GM12878 (cell line): ENCODE measurements at regions not wholly inside any gene's neighbourhood (a gene's known extent, or its start where the extent isn't known, plus 50 kb on each side); places are given as distances from the start of the nearest gene placed in this dataset.

Experiments
- ATAC-seq: fragments of 200-7000 bp; cut with Tn5 transposase; 3 replicates; pipeline ENCODE4 v1.9.1; 2020; ENCODE audit warnings: mild to moderate bottlenecking, moderate library complexity
- BruUV-seq: library from RNA; stranded (reverse); fragments of 400-500 nt; replicated peaks from 2 replicates; lab custom pipeline; 2021; lab: Mats Ljungman, UMichigan
- CTCF ChIA-PET: fragments of 300-600 bp; sonication (Branson Sonifier 250); formaldehyde crosslinking; extraction: SDS; loops from one replicate; lab custom pipeline; 2021; ENCODE audit warnings: inconsistent platforms; lab: Yijun Ruan, JAX
- POLR2A ChIA-PET: fragments of 350-600 bp; formaldehyde crosslinking; extraction: SDS; loops from one replicate; lab custom pipeline; 2021; ENCODE audit warnings: inconsistent platforms; lab: Charles Lee
- RAD21 ChIA-PET: fragments of 300-600 bp; sonication (Branson Sonifier 250); formaldehyde crosslinking; loops from one replicate; lab custom pipeline; 2023; ENCODE audit warnings: antibody characterized with exemption; ENCODE audit not compliant: unreplicated experiment; lab: Charles Lee
- SMC1A ChIA-PET: fragments of 300-600 bp; sonication (Branson Sonifier 250); formaldehyde crosslinking; loops from one replicate; lab custom pipeline; 2023; ENCODE audit not compliant: unreplicated experiment, uncharacterized antibody; lab: Charles Lee
- DNase-seq: peaks from one replicate; pipeline ENCODE4 v3.0.0-alpha.2; 2011; ENCODE audit warnings: low read depth, low spot score
- FAIRE-seq: peaks from 3 replicates; lab custom pipeline; 2011; peaks lifted over from hg19 to GRCh38; lab: Jason Lieb, UNC
- H2AFZ ChIP-seq: 2 replicates; pipeline ENCODE4 v1.6.0; 2011; ENCODE audit warnings: low read depth, low read length, control low read depth; ENCODE audit not compliant: control insufficient read depth
- H3K27ac ChIP-seq: 2 replicates; pipeline ENCODE4 v1.5.1; 2011; ENCODE audit warnings: control low read depth; ENCODE audit not compliant: control insufficient read depth, insufficient read depth
- H3K27me3 ChIP-seq, 2 experiments: replicated peaks in 1 of 2; 2 replicates each; pipeline versions ENCODE4 v1.6.0 to v1.6.1; 2011; ENCODE audit warnings: low read length in 1 of 2; ENCODE audit not compliant: control insufficient read depth in 2 of 2, insufficient read depth in 2 of 2
- H3K36me3 ChIP-seq, 2 experiments: 2 replicates each; pipeline ENCODE4 v1.5.1; 2011; ENCODE audit warnings: low read length in 1 of 2; ENCODE audit not compliant: control insufficient read depth in 2 of 2, insufficient read depth in 2 of 2
- H3K4me1 ChIP-seq: 2 replicates; pipeline ENCODE4 v1.6.1; 2011; ENCODE audit warnings: mild to moderate bottlenecking, low read length, moderate library complexity, mixed read lengths; ENCODE audit not compliant: control insufficient read depth, insufficient read depth
- H3K4me2 ChIP-seq: 2 replicates; pipeline ENCODE4 v1.6.0; 2011; ENCODE audit warnings: control low read depth; ENCODE audit not compliant: control insufficient read depth, insufficient read depth
- H3K4me3 ChIP-seq: fragments of 200-600 bp; sonication (generic); 2 replicates; pipeline ENCODE4 v1.5.1; 2016
- H3K79me2 ChIP-seq: 2 replicates; pipeline ENCODE4 v1.6.0; 2011; ENCODE audit warnings: low read length; ENCODE audit not compliant: control insufficient read depth, insufficient read depth
- H3K9ac ChIP-seq: 2 replicates; pipeline ENCODE4 v1.8.0; 2011; ENCODE audit warnings: low read length, control low read depth, mixed read lengths; ENCODE audit not compliant: control insufficient read depth, insufficient read depth
- H3K9me3 ChIP-seq: replicated peaks from 3 replicates; pipeline ENCODE4 v1.5.1; 2011; ENCODE audit warnings: mild to moderate bottlenecking, low read length; ENCODE audit not compliant: control insufficient read depth, insufficient read depth
- H4K20me1 ChIP-seq: 2 replicates; pipeline ENCODE4 v1.6.0; 2011; ENCODE audit not compliant: control insufficient read depth, insufficient read depth
- FOXK2 ChIP-seq: fragments of 450-650 bp; IDR thresholded peaks from 2 replicates; pipeline ENCODE4 v1.6.1; 2017; ENCODE audit warnings: mild to moderate bottlenecking, moderate library complexity
- KDM1A ChIP-seq: fragments of 200-600 bp; sonication (generic); IDR thresholded peaks from 2 replicates; pipeline ENCODE4 v1.6.1; 2016; ENCODE audit warnings: borderline replicate concordance
- RCOR1 ChIP-seq: conservative IDR thresholded peaks from 2 replicates; pipeline ENCODE4 v1.6.1; 2012; ENCODE audit warnings: low read depth, low read length, improper control_type of control experiment
- SMARCA5 ChIP-seq: fragments of 450-650 bp; IDR thresholded peaks from 2 replicates; pipeline ENCODE4 v1.6.1; 2017; ENCODE audit warnings: mild to moderate bottlenecking
- SREBF1 ChIP-seq: IDR thresholded peaks from 2 replicates; pipeline ENCODE4 v1.6.1; 2012; ENCODE audit warnings: mild to moderate bottlenecking, low read length
- SUZ12 ChIP-seq: fragments of 200-600 bp; sonication (generic); IDR thresholded peaks from one replicate; pipeline ENCODE4 v1.6.1; 2018; ENCODE audit warnings: antibody characterized with exemption, mild to moderate bottlenecking; ENCODE audit not compliant: unreplicated experiment
- ZNF384 ChIP-seq: IDR thresholded peaks from 2 replicates; pipeline ENCODE4 v1.6.1; 2012; ENCODE audit warnings: low read depth, mild to moderate bottlenecking, low read length, improper control_type of control experiment, borderline replicate concordance
- WGBS: methylation state at CpG from one replicate; pipeline ENCODE4 v1.1.6; 2016; ENCODE audit warnings: low lambda C conversion rate; ENCODE audit not compliant: insufficient replicate concordance, insufficient coverage; ENCODE audit errors: missing lambda C conversion rate; 5-methylcytosine and 5-hydroxymethylcytosine counted together
- in situ Hi-C: fragments of 300-500 bp; cut with MboI; formaldehyde crosslinking; loops from 9 replicates; pipeline ENCODE4 v1.14.3; 2018; ENCODE audit warnings: mixed read lengths
- intact Hi-C: fragments of 100-400 bp; cut with micrococcal nuclease; formaldehyde crosslinking; loops from one replicate; pipeline ENCODE4 v1.14.2; 2022; ENCODE audit not compliant: unreplicated experiment
- TF ChIP-seq, protein P1 (sequence below): fragments of 150-350 bp; IDR thresholded peaks from 2 replicates; pipeline ENCODE4 v1.6.1; 2016; ENCODE audit warnings: low read depth, low read length
- TF ChIP-seq, protein P2 (sequence below): fragments of 450-650 bp; IDR thresholded peaks from 2 replicates; pipeline ENCODE4 v1.6.1; 2017; ENCODE audit warnings: antibody characterized with exemption, mild to moderate bottlenecking, moderate library complexity

DNA sequence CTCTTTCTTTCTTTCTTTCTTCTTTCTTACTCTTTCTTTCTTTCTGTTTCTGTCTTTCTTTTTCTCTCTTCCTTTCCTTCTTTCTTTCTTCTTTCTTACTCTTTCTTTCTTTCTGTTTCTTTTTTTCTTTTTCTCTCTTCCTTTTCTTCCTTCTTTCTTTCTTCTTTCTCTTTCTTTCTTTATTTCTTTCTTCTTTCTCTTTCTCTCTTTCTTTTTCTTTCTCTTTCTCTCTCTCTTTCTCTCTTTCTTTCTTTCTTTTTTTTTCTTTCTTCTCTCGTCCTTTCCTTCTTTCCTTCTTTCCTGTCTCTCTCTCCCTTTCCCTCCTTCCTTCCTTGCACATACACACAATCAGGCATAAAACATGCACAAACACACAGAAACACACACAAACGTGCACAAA, 79.3 kb upstream of the SHOX start (continued):
- no peak for TF ChIP-seq FOXK2
- no peak for TF ChIP-seq SUZ12
- no peak for TF ChIP-seq SREBF1
- TF ChIP-seq ZNF384, result no peak
- TF ChIP-seq KDM1A, result no peak

DNA sequence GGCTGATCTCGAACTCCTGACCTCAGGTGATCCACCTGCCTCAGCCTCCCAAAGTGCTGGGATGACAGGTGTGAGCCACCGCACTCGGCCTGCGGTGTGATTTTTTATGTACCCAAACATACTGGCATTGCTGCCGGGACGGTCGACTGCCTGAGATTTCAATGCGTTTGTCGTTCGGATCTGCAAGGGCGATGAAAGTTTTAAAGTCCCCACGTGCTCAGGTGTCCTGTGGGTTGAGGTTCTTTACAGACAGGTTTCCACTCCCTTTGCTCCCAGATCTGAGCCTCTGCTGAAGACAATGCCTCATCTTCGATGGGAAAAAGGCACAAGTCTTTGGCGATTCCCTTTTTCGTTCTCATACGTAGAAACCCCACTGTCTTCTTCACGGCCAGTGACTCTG, 78.1 kb upstream of the SHOX start:
- TF ChIP-seq, protein P1, sequence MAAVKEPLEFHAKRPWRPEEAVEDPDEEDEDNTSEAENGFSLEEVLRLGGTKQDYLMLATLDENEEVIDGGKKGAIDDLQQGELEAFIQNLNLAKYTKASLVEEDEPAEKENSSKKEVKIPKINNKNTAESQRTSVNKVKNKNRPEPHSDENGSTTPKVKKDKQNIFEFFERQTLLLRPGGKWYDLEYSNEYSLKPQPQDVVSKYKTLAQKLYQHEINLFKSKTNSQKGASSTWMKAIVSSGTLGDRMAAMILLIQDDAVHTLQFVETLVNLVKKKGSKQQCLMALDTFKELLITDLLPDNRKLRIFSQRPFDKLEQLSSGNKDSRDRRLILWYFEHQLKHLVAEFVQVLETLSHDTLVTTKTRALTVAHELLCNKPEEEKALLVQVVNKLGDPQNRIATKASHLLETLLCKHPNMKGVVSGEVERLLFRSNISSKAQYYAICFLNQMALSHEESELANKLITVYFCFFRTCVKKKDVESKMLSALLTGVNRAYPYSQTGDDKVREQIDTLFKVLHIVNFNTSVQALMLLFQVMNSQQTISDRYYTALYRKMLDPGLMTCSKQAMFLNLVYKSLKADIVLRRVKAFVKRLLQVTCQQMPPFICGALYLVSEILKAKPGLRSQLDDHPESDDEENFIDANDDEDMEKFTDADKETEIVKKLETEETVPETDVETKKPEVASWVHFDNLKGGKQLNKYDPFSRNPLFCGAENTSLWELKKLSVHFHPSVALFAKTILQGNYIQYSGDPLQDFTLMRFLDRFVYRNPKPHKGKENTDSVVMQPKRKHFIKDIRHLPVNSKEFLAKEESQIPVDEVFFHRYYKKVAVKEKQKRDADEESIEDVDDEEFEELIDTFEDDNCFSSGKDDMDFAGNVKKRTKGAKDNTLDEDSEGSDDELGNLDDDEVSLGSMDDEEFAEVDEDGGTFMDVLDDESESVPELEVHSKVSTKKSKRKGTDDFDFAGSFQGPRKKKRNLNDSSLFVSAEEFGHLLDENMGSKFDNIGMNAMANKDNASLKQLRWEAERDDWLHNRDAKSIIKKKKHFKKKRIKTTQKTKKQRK, result no peak
- TF ChIP-seq, protein P2, sequence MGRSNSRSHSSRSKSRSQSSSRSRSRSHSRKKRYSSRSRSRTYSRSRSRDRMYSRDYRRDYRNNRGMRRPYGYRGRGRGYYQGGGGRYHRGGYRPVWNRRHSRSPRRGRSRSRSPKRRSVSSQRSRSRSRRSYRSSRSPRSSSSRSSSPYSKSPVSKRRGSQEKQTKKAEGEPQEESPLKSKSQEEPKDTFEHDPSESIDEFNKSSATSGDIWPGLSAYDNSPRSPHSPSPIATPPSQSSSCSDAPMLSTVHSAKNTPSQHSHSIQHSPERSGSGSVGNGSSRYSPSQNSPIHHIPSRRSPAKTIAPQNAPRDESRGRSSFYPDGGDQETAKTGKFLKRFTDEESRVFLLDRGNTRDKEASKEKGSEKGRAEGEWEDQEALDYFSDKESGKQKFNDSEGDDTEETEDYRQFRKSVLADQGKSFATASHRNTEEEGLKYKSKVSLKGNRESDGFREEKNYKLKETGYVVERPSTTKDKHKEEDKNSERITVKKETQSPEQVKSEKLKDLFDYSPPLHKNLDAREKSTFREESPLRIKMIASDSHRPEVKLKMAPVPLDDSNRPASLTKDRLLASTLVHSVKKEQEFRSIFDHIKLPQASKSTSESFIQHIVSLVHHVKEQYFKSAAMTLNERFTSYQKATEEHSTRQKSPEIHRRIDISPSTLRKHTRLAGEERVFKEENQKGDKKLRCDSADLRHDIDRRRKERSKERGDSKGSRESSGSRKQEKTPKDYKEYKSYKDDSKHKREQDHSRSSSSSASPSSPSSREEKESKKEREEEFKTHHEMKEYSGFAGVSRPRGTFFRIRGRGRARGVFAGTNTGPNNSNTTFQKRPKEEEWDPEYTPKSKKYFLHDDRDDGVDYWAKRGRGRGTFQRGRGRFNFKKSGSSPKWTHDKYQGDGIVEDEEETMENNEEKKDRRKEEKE, result no peak
- TF ChIP-seq RCOR1, result no peak
- no peak for TF ChIP-seq KDM1A
- TF ChIP-seq SMARCA5, result no peak
- TF ChIP-seq, all 136 proteins: peak for 0
- WGBS, result 72% methylated on average over 16 of the region's 17 CpGs
- H3K4me3 ChIP-seq, result no peak overlapping the region
- in situ Hi-C loops, result no loop called here
- intact Hi-C loops, result no loop called here
- no TSS peak for BruUV-seq
- H2AFZ ChIP-seq, result no peak overlapping the region
- no peaks in the 10 kb centered on the region for H4K20me1 ChIP-seq
- H3K36me3 ChIP-seq, result no peaks in the 10 kb centered on the region
- CTCF ChIA-PET, result no interaction called here
- no peak overlapping the region for H3K27ac ChIP-seq
- FAIRE-seq, result no peak
- no peaks in the 10 kb centered on the region for H3K4me1 ChIP-seq
- SMC1A ChIA-PET, result no interaction called here
- RAD21 ChIA-PET, result no interaction called here
- no peaks in the 10 kb centered on the region for H3K27me3 ChIP-seq
- no peak overlapping the region for H3K4me2 ChIP-seq
- no peak for ATAC-seq
- POLR2A ChIA-PET, result no interaction called here
- no peak for DNase-seq
- no peaks in the 10 kb centered on the region; the same call in 2 of the 3 replicates for H3K9me3 ChIP-seq
- no peaks in the 10 kb centered on the region for H3K79me2 ChIP-seq
- H3K9ac ChIP-seq, result no peak overlapping the region
